Loucy (cell line): ENCODE measurements at regions not wholly inside any gene's neighbourhood (a gene's known extent, or its start where the extent isn't known, plus 50 kb on each side); places are given as distances from the start of the nearest gene placed in this dataset.

Experiments used
- H2AFZ ChIP-seq: fragments of 200-600 bp; sonication (generic); 2 replicates; pipeline ENCODE4 v1.6.0; 2016; ENCODE audit warnings: antibody characterized with exemption, mild to moderate bottlenecking, low read length, moderate library complexity
- H3F3A ChIP-seq: fragments of 200-600 bp; 2 replicates; pipeline ENCODE4 v1.6.0; 2016; ENCODE audit warnings: antibody characterized with exemption, low read depth, mild to moderate bottlenecking
- H3K27me3 ChIP-seq: fragments of 200-600 bp; sonication (generic); 2 replicates; pipeline ENCODE4 v1.6.1; 2014; ENCODE audit warnings: low read length, mild to moderate bottlenecking; ENCODE audit not compliant: insufficient read depth, poor library complexity, severe bottlenecking
- H3K36me3 ChIP-seq: fragments of 200-600 bp; sonication (generic); 2 replicates; pipeline ENCODE4 v1.6.1; 2016; ENCODE audit warnings: low read length; ENCODE audit not compliant: insufficient read depth
- H3K4me1 ChIP-seq: fragments of 200-600 bp; sonication (generic); 2 replicates; pipeline ENCODE4 v1.5.1; 2014; ENCODE audit warnings: low read length, mild to moderate bottlenecking; ENCODE audit not compliant: insufficient read depth, poor library complexity, severe bottlenecking
- H3K4me2 ChIP-seq: fragments of 200-600 bp; sonication (generic); 2 replicates; pipeline ENCODE4 v1.6.0; 2014; ENCODE audit warnings: antibody characterized with exemption, low read length, low read depth, mild to moderate bottlenecking; ENCODE audit not compliant: poor library complexity, severe bottlenecking
- H3K4me3 ChIP-seq: fragments of 200-600 bp; sonication (generic); 2 replicates; pipeline ENCODE4 v1.5.1; 2014; ENCODE audit warnings: low read length, mild to moderate bottlenecking, mixed read lengths; ENCODE audit not compliant: poor library complexity, severe bottlenecking
- H3K79me2 ChIP-seq: fragments of 200-600 bp; sonication (generic); 2 replicates; pipeline ENCODE4 v1.6.1; 2014; ENCODE audit warnings: low read length; ENCODE audit not compliant: insufficient read depth
- H3K9ac ChIP-seq: fragments of 200-600 bp; sonication (generic); 2 replicates; pipeline ENCODE4 v1.6.0; 2014; ENCODE audit warnings: mild to moderate bottlenecking, low read depth, low read length, moderate library complexity; ENCODE audit not compliant: poor library complexity, severe bottlenecking
- H3K9me2 ChIP-seq: fragments of 200-600 bp; sonication (generic); replicated peaks from 2 replicates; pipeline ENCODE4 v1.6.1; 2016; ENCODE audit warnings: low read depth, low read length, mixed read lengths
- H3K9me3 ChIP-seq: fragments of 200-600 bp; sonication (generic); 2 replicates; pipeline ENCODE4 v1.6.1; 2014; ENCODE audit warnings: mild to moderate bottlenecking, antibody characterized with exemption, low read length, low read depth; ENCODE audit not compliant: insufficient read depth
- H4K20me1 ChIP-seq: fragments of 200-600 bp; sonication (generic); 2 replicates; pipeline ENCODE4 v1.6.0; 2014; ENCODE audit warnings: antibody characterized with exemption, low read length, mild to moderate bottlenecking; ENCODE audit not compliant: insufficient read depth, poor library complexity, severe bottlenecking
- EZH2phosphoT487 ChIP-seq: fragments of 200-600 bp; IDR thresholded peaks from 2 replicates; pipeline ENCODE4 v1.6.1; 2018; ENCODE audit warnings: antibody characterized with exemption, mild to moderate bottlenecking, moderate library complexity, borderline replicate concordance
- TF ChIP-seq, protein P1 (sequence below): fragments of 200-600 bp; sonication (generic); conservative IDR thresholded peaks from 2 replicates; pipeline ENCODE4 v1.5.1; 2014; ENCODE audit warnings: mild to moderate bottlenecking, antibody characterized with exemption, low read length

DNA sequence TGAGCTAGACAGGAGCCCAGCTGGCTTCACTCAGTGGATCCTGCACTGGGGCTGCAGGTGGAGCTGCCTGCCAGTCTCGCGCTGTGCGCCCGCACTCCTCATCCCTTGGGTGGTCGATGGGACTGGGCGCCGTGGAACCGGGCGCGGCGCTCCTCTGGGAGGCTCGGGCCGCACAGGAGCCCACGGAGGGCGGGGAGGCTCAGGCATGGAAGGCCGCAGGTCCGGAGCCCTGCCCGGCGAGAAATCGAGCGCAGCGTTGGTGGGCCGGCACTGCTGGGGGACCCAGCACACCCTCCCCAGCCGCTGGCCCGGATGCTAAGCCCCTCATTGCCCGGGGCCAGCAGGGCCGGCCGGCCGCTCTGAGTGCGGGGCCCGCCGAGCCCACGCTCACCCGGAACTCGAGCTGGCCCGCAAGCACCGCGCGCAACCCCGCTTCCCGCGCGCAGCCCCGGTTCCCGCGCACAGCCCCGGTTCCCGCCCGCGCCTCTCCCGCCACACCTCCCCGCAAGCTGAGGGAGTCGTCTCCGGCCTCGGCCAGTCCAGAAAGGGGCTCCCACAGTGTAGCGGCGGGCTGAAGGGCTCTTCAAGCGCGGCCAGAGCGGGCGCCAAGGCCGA, 1130.5 kb upstream of the FLRT2 start:
- Histone ChIP-seq H3K4me3 (no peak overlapping the region), H3K79me2 (no peaks in the 10 kb centered on the region)

DNA sequence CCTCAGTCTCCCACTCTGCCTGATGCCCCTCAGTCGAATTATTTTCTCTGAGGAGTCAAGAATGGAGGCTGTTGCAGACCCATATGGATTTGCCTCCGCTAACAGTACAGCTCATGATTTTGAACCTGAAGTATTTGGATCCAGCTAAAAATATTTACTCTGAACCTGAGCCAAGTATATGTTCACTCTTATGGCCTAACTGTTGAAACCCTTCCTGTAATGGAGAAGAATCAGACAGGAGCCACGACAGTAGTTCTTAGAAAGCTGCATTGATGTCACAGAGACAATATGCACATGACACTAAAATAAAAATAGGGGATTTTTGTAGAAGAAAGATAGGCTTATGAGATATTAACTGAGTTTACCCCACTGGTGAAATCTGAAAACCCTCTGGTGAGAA, 1128.3 kb upstream of the FLRT2 start:
- no peaks in the 10 kb centered on the region for H3K36me3 ChIP-seq
- H3K9ac ChIP-seq: no peak overlapping the region
- no peaks in the 10 kb centered on the region for H3K79me2 ChIP-seq
- H4K20me1 ChIP-seq: no peaks in the 10 kb centered on the region
- no peaks in the 10 kb centered on the region for H3K9me3 ChIP-seq
- TF ChIP-seq EZH2phosphoT487: no peak
- TF ChIP-seq, protein P1, sequence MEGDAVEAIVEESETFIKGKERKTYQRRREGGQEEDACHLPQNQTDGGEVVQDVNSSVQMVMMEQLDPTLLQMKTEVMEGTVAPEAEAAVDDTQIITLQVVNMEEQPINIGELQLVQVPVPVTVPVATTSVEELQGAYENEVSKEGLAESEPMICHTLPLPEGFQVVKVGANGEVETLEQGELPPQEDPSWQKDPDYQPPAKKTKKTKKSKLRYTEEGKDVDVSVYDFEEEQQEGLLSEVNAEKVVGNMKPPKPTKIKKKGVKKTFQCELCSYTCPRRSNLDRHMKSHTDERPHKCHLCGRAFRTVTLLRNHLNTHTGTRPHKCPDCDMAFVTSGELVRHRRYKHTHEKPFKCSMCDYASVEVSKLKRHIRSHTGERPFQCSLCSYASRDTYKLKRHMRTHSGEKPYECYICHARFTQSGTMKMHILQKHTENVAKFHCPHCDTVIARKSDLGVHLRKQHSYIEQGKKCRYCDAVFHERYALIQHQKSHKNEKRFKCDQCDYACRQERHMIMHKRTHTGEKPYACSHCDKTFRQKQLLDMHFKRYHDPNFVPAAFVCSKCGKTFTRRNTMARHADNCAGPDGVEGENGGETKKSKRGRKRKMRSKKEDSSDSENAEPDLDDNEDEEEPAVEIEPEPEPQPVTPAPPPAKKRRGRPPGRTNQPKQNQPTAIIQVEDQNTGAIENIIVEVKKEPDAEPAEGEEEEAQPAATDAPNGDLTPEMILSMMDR: no peak
- H3K4me2 ChIP-seq: no peak overlapping the region
- H3K4me1 ChIP-seq: no peaks in the 10 kb centered on the region
- no peak overlapping the region for H3K4me3 ChIP-seq
- no peaks in the 10 kb centered on the region for H3K9me2 ChIP-seq
- H3K27me3 ChIP-seq: no peaks in the 10 kb centered on the region
- no peaks in the 10 kb centered on the region for H3F3A ChIP-seq
- H2AFZ ChIP-seq: no peak overlapping the region

More for the DNA sequence above, 1130.5 kb upstream of the FLRT2 start:
- Histone ChIP-seq H3K9me3 (no peaks in the 10 kb centered on the region), H4K20me1 (no peaks in the 10 kb centered on the region), H2AFZ (no peak overlapping the region), H3K27me3 (no peaks in the 10 kb centered on the region), H3K36me3 (no peaks in the 10 kb centered on the region), H3K4me2 (no peak overlapping the region), H3K9me2 (no peaks in the 10 kb centered on the region), H3K9ac (no peak overlapping the region), H3K4me1 (no peaks in the 10 kb centered on the region), H3F3A (no peaks in the 10 kb centered on the region)
- no peak for TF ChIP-seq EZH2phosphoT487

DNA sequence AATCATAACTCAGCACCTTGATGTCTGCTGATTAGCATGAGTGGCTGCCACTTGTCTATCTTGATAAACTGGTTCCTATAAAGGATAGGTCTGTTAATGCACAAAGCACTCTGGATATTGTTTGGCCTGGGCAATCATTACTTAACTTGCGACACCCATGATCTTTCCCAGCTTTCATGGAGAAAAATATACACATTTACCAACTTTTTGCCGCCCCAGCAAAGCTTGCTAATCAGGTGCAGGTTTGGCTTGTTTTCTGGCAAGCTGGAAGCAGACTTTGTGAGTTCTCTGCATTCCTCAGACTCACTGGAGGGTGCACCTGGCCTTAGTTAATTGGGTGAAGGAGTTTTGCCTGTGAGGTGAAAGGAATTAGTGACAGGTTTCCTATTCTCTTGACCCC, 1126.4 kb upstream of the FLRT2 start:
- Histone ChIP-seq H2AFZ (no peak overlapping the region), H3K36me3 (no peaks in the 10 kb centered on the region), H3K79me2 (no peaks in the 10 kb centered on the region), H3F3A (no peaks in the 10 kb centered on the region), H3K4me1 (no peaks in the 10 kb centered on the region), H3K9me2 (no peaks in the 10 kb centered on the region), H3K9ac (no peak overlapping the region), H3K9me3 (no peaks in the 10 kb centered on the region), H3K4me2 (no peak overlapping the region), H3K4me3 (no peak overlapping the region), H3K27me3 (no peaks in the 10 kb centered on the region), H4K20me1 (no peaks in the 10 kb centered on the region)
- no peak for TF ChIP-seq EZH2phosphoT487
- TF ChIP-seq, protein P1: no peak

DNA sequence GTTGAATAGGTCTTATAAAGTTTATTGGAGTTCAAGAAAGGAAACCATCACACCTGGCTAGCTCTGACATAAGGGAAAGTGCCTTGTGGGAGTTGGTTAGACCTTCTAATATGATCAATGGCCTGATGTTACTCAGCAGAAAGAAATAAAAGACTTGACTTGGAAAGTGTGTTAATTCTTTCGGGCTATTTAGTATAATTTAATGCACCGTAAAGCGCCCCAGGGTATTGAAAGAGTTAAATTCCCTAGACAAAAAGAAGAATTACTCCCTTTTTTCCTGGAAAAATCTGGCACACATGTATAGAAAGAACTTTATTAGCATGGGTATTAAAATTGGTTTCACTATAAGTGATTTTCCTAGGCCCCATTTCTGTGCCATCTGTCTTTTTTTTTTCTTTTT, 1125.7 kb upstream of the FLRT2 start:
- Histone ChIP-seq H3K9me3 (no peaks in the 10 kb centered on the region), H4K20me1 (no peaks in the 10 kb centered on the region)
- TF ChIP-seq, protein P1: no peak
- no peak for TF ChIP-seq EZH2phosphoT487

More for the DNA sequence above, 1125.7 kb upstream of the FLRT2 start:
- no peaks in the 10 kb centered on the region for H3K36me3 ChIP-seq
- H3K4me2 ChIP-seq: no peak overlapping the region
- no peaks in the 10 kb centered on the region for H3K9me2 ChIP-seq
- no peaks in the 10 kb centered on the region for H3K4me1 ChIP-seq
- no peak overlapping the region for H3K4me3 ChIP-seq
- no peak overlapping the region for H3K9ac ChIP-seq
- no peak overlapping the region for H2AFZ ChIP-seq
- H3F3A ChIP-seq: no peaks in the 10 kb centered on the region
- no peaks in the 10 kb centered on the region for H3K27me3 ChIP-seq
- no peaks in the 10 kb centered on the region for H3K79me2 ChIP-seq
